Activated CD4-positive, alpha-beta T cell treated with anti-CD3 and anti-CD28 coated beads for 36 hours (primary cell): ENCODE measurements at regions not wholly inside any gene's neighbourhood (a gene's known extent, or its start where the extent isn't known, plus 50 kb on each side); places are given as distances from the start of the nearest gene placed in this dataset.

Experiments used
- ATAC-seq: fragments of 200-7000 bp; cut with Tn5 transposase; one replicate; pipeline ENCODE4 v1.10.0; 2021; ENCODE audit warnings: mild to moderate bottlenecking, moderate library complexity
- CTCF ChIA-PET: fragments of 350-600 bp; sonication (Branson Sonifier 250); formaldehyde crosslinking; loops from one replicate; lab custom pipeline; 2021; ENCODE audit warnings: antibody characterized with exemption; lab: Charles Lee
- POLR2A ChIA-PET: fragments of 350-600 bp; sonication (Branson Sonifier 250); formaldehyde crosslinking; loops from one replicate; lab custom pipeline; 2021; ENCODE audit warnings: antibody characterized with exemption, inconsistent platforms; lab: Charles Lee
- DNase-seq: peaks from one replicate; pipeline ENCODE4 v3.0.0-alpha.2; 2020
- H3K27ac Mint-ChIP-seq: one replicate; pipeline ENCODE4 v1.8.0; 2021; ENCODE audit warnings: mixed read lengths
- H3K27me3 Mint-ChIP-seq: one replicate; pipeline ENCODE4 v1.8.0; 2021; ENCODE audit warnings: mixed read lengths
- H3K36me3 Mint-ChIP-seq: one replicate; pipeline ENCODE4 v1.8.0; 2021; ENCODE audit warnings: low read depth, mixed read lengths
- H3K4me1 Mint-ChIP-seq: one replicate; pipeline ENCODE4 v1.8.0; 2021; ENCODE audit warnings: mixed read lengths
- H3K4me3 Mint-ChIP-seq: one replicate; pipeline ENCODE4 v1.8.0; 2021; ENCODE audit warnings: mild to moderate bottlenecking, moderate library complexity, mixed read lengths
- H3K9me3 Mint-ChIP-seq: one replicate; pipeline ENCODE4 v1.8.0; 2021; ENCODE audit warnings: low read depth, mixed read lengths
- intact Hi-C, 2 experiments: fragments of 100-400 bp; cut with DNase I in 1 of 2; cut with micrococcal nuclease in 1 of 2; formaldehyde crosslinking; loops; one replicate each; pipeline versions ENCODE4 v1.14.2 to v1.15.1; 2022 to 2024; cut with DNase I, micrococcal nuclease

DNA sequence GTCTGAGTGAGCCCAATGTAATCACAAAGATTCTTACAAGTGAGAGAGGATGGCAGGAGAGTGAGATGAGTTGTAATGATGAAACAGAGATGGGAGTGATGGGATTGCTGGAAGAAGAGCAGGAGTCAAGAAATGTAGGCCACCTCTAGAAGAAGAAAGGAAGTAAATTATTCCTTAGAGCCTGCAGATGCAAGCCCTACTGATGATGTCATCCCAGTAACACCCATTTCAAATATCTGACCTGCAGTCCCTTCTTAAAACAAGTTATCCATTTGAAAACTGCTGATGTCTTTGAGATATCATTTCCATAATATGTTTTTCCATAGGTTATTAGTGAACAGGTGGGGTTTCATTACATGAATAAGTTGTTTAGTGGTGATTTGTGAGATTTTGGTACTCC, 888.0 kb upstream of the SLC39A10 start:
- no peaks in the 10 kb centered on the region for H3K4me1 Mint-ChIP-seq
- H3K27ac Mint-ChIP-seq, result no peak overlapping the region
- no peak for ATAC-seq
- peaks cover 4% of the 10 kb centered on the region for H3K27me3 Mint-ChIP-seq
- no peak for DNase-seq
- POLR2A ChIA-PET, result no interaction called here
- H3K9me3 Mint-ChIP-seq, result no peaks in the 10 kb centered on the region
- no peak overlapping the region for H3K4me3 Mint-ChIP-seq
- CTCF ChIA-PET, result no interaction called here
- intact Hi-C loops, result no loop called here
- no peaks in the 10 kb centered on the region for H3K36me3 Mint-ChIP-seq

DNA sequence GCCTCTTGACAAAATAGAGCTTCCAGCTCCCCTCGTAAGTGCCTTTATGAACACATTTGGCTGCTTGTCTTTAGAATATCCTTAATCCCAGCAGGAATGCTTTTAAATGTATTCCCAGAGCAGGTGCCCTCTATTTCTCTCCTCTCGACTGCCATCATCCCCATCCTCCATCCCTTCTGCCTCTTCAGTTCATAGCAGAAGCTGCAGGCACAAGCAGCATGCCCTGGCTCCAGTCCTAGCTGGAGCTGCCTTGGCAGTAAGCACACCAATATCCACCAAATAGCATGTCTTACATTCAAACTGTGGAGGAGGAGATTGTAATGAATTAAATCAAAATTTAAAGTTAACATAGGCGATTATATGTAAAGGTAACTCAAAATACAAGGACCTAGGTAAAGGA, 891.3 kb upstream of the SLC39A10 start:
- intact Hi-C loops, result no loop called here
- POLR2A ChIA-PET, result no interaction called here

DNA sequence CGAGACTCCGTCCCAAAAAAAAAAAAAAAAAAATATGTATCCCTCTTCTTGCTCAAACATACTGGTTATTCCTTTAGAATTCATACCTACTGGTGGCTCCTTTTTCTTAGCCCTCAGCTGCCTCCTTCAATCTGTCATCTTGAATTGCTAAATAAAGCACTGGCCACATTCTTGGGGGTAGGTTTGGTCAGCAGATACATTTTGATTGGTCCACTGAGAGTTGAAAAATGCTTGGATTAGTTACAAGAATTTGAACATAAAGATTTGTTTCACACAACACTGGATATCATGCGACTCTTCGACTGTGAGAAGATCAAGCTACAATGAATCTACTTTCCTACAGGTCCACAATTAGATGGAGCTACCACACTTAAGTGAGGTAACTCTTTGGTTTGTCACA, 906.1 kb upstream of the SLC39A10 start:
- Mint-ChIP-seq H3K9me3 (no peaks in the 10 kb centered on the region), H3K4me3 (no peak overlapping the region), H3K27ac (no peak overlapping the region), H3K36me3 (no peaks in the 10 kb centered on the region), H3K4me1 (no peaks in the 10 kb centered on the region), H3K27me3 (no peaks in the 10 kb centered on the region)
- ATAC-seq, result no peak
- intact Hi-C loops, result no loop called here
- ChIA-PET POLR2A (no interaction called here), CTCF (no interaction called here)
- DNase-seq, result no peak

More for the DNA sequence above, 891.3 kb upstream of the SLC39A10 start:
- no peak overlapping the region for H3K4me3 Mint-ChIP-seq
- no peaks in the 10 kb centered on the region for H3K36me3 Mint-ChIP-seq
- no peak overlapping the region for H3K27ac Mint-ChIP-seq
- no peaks in the 10 kb centered on the region for H3K4me1 Mint-ChIP-seq
- CTCF ChIA-PET, result no interaction called here
- DNase-seq (no peak), ATAC-seq (no peak)
- peaks cover 4% of the 10 kb centered on the region for H3K27me3 Mint-ChIP-seq
- H3K9me3 Mint-ChIP-seq, result no peaks in the 10 kb centered on the region

DNA sequence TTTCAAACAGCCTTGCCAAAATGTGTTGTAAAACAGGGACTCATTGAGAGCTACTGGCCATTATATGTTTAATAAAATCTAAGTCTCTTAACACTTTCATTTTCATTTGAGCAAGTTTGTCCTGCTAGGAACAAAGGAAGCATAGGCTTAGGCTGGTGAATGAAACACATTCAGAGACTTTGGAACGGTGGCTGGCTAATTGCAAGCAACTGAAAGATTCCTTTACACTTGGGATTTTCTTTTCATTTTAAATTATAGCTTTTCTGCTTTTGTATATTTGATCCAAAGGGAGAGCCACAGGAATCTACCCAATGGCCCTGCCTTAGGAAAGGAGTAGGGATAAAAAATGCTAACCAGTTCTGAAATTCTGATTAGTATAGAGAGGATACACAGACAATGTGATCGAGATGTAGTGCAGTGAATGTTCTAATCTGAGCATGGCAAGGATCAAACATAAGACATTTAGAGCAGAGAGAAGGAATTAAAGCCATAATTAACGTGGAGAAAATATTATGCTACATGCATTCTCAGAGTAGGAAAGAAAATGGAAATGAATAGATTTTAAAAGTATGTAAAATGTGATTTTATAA, 911.4 kb upstream of the SLC39A10 start:
- H3K4me1 Mint-ChIP-seq, result no peaks in the 10 kb centered on the region
- peaks cover 2% of the 10 kb centered on the region for H3K27me3 Mint-ChIP-seq
- intact Hi-C loops, result no loop called here
- ChIA-PET POLR2A (no interaction called here), CTCF (no interaction called here)
- ATAC-seq, result no peak
- no peak for DNase-seq
- no peaks in the 10 kb centered on the region for H3K36me3 Mint-ChIP-seq
- H3K9me3 Mint-ChIP-seq, result no peaks in the 10 kb centered on the region
- H3K27ac Mint-ChIP-seq, result no peak overlapping the region
- H3K4me3 Mint-ChIP-seq, result no peak overlapping the region

DNA sequence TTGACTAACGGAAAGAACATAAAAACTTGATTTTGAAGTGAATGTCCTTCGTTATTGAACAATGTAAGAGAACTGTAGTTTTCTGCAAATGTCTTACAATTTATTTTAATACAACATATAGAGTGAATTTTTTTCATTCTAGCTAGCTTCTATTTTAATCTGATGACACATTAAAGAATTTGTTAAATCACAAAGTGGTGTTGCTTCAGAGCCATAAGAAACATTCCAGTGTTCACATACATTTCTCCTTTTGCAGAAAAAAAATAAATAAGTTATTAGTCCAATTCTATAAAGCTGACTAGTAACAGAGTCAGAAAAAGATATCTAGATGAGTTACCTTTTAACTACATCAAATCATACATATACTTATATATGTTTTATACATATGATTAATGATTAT, 914.3 kb upstream of the SLC39A10 start:
- peaks cover 2% of the 10 kb centered on the region for H3K27me3 Mint-ChIP-seq
- ChIA-PET POLR2A (no interaction called here), CTCF (no interaction called here)
- H3K4me1 Mint-ChIP-seq, result no peaks in the 10 kb centered on the region
- intact Hi-C loops, result no loop called here
- no peaks in the 10 kb centered on the region for H3K9me3 Mint-ChIP-seq
- DNase-seq (no peak), ATAC-seq (no peak)
- H3K4me3 Mint-ChIP-seq, result no peak overlapping the region
- no peaks in the 10 kb centered on the region for H3K36me3 Mint-ChIP-seq
- H3K27ac Mint-ChIP-seq, result no peak overlapping the region

DNA sequence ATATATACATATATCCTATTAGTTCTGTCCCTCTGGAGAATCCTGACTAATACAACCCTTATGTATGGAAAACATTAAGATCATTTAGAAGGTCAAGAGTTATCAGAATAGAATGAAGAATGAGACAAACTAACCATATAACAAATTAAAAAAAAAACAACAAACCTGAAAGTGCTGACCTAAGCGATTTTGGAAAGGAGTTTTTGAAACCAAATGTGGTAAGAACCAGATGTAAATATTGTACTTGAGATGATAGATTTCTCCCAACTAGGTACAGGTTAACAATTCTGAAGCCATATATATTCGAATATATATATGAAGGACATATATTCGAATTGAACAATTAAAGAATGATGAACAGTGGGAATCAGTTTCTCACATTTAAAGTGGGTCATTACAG, 917.8 kb upstream of the SLC39A10 start:
- CTCF ChIA-PET, result no interaction called here
- H3K9me3 Mint-ChIP-seq, result no peaks in the 10 kb centered on the region
- H3K27me3 Mint-ChIP-seq, result no peaks in the 10 kb centered on the region
- no peaks in the 10 kb centered on the region for H3K4me1 Mint-ChIP-seq
- H3K4me3 Mint-ChIP-seq, result no peak overlapping the region
- ATAC-seq (no peak), DNase-seq (no peak)
- H3K27ac Mint-ChIP-seq, result no peak overlapping the region
- POLR2A ChIA-PET, result no interaction called here
- intact Hi-C loops, result no loop called here
- no peaks in the 10 kb centered on the region for H3K36me3 Mint-ChIP-seq

DNA sequence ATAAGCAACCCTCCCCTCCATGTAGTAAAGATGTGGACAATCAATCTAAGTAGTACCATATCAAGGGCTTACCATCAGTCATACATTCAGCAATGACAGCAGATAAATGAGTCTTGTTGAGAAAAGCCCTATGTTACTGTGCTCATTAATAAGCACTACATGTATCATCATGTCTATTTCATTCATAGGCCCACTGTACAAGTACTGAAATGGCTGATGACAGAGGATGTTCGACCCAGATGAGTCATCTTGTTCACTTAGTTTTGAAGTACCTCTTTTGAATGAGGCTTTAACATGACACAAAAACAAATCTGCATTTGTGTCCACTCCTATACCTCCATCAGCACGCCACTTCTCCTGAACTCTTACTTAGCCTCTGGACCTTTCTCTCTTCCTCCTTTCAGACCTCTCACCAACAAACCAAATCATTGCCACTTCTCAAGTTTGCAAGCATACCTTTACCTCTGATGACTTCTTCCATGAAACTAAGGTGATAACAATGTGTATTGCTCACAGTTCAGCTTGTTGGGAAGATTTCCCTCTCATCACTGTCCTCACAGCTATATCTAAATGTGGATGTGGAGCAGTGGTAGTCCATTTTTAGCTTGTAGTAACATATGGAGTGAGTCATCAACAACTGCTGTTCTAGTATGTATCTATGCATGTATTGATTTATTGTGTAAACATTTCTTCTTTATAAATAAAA, 921.0 kb upstream of the SLC39A10 start:
- intact Hi-C loops, result no loop called here
- CTCF ChIA-PET, result interaction anchor here (1.1 kb wide), 1 partner anchor 9 kb away, joined by 3 read pairs; no protein-coding TSS in a partner anchor
- Mint-ChIP-seq H3K27ac (no peak overlapping the region), H3K4me1 (no peaks in the 10 kb centered on the region), H3K27me3 (no peaks in the 10 kb centered on the region), H3K9me3 (no peaks in the 10 kb centered on the region), H3K4me3 (no peak overlapping the region), H3K36me3 (no peaks in the 10 kb centered on the region)
- POLR2A ChIA-PET, result no interaction called here
- DNase-seq (no peak), ATAC-seq (no peak)

DNA sequence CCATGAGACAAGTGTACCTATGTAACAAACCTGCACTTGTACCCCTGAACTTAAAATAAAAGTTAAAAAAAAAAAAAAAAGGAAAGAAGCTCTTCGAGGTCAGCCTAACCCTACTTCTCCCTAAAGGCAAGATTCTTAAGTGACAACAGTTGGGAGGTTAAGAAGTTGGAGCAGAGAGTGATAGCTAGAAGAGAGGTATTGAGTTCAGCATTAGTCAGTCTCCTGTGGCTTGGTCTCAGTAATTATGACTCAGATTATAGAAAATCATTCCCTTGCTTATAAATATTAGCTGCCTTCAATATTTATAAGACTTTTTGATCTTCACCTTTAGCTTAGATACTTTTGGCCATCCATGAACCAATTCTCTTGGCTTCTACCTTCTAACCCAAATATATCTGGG, 926.8 kb upstream of the SLC39A10 start:
- CTCF ChIA-PET, result no interaction called here
- Mint-ChIP-seq H3K4me3 (no peak overlapping the region), H3K4me1 (no peaks in the 10 kb centered on the region), H3K9me3 (no peaks in the 10 kb centered on the region), H3K36me3 (no peaks in the 10 kb centered on the region), H3K27ac (no peak overlapping the region), H3K27me3 (no peaks in the 10 kb centered on the region)
- POLR2A ChIA-PET, result no interaction called here
- ATAC-seq (no peak), DNase-seq (no peak)
- intact Hi-C loops, result no loop called here

DNA sequence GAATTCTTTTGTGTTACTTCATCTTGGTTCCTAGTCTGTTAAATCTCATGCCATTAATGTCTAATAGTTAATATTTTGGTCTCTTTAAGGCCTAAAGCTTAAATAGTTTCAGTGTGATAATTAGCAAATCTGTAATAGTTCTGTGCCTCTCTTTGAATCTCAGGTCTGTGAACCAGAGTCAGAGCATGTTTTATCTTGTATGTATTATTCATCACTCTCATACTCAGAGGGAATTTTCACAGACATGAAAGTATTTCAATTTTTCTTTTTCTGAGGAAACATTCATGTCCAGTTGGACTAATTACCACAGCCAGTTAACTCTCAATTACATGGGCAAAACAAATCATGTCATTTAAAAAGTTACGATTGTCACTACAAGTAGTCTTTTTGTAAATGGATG, 931.9 kb upstream of the SLC39A10 start:
- H3K9me3 Mint-ChIP-seq, result no peaks in the 10 kb centered on the region
- no peak for DNase-seq
- H3K27me3 Mint-ChIP-seq, result no peaks in the 10 kb centered on the region
- H3K27ac Mint-ChIP-seq, result no peak overlapping the region
- ChIA-PET CTCF (no interaction called here), POLR2A (no interaction called here)
- ATAC-seq, result no peak
- H3K4me3 Mint-ChIP-seq, result no peak overlapping the region
- no peaks in the 10 kb centered on the region for H3K4me1 Mint-ChIP-seq
- intact Hi-C loops, result no loop called here
- H3K36me3 Mint-ChIP-seq, result no peaks in the 10 kb centered on the region

DNA sequence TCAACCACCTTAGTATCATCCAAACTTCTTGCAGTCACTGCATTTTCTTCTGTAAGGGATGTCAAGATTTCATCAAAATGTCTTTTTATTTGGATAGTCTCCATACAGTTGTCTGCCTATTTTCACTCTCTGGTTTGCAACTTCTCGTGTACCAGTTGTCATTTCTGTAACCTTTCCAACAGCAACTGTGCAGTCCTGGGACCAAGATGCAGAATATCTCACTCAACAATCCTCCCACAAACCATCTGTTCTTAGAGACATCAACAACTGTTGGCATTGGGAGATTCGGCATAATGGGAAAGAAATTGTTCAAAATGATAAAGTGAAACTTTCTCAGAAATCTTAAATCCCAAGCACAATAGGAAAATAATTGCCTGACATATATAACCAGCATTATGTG, 933.6 kb upstream of the SLC39A10 start:
- no peaks in the 10 kb centered on the region for H3K27me3 Mint-ChIP-seq
- no peak overlapping the region for H3K4me3 Mint-ChIP-seq
- no peaks in the 10 kb centered on the region for H3K4me1 Mint-ChIP-seq
- CTCF ChIA-PET, result no interaction called here
- DNase-seq (no peak), ATAC-seq (no peak)
- no peak overlapping the region for H3K27ac Mint-ChIP-seq
- H3K36me3 Mint-ChIP-seq, result no peaks in the 10 kb centered on the region
- intact Hi-C loops, result no loop called here
- no peaks in the 10 kb centered on the region for H3K9me3 Mint-ChIP-seq
- POLR2A ChIA-PET, result no interaction called here

DNA sequence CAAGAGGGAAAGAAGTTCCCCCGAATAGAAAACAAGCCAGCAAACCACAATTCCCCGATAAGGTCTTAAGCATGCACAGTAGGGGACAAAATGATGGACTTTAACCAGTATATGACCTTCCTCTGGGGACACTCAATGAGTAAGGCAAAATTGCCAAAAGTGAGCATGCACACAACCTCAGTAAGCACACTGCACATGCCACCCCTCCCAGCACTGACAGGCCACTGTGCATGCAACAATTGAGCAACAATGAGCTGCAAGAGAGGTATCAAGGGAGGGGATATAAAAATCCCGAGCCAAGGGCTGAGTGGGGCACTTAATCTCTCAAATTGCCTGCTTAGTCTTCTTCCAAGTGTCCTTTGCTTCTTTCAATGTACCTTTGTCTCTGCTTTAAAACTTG, 935.8 kb upstream of the SLC39A10 start:
- Mint-ChIP-seq H3K27ac (no peak overlapping the region), H3K4me1 (no peaks in the 10 kb centered on the region), H3K9me3 (no peaks in the 10 kb centered on the region), H3K27me3 (no peaks in the 10 kb centered on the region), H3K4me3 (no peak overlapping the region), H3K36me3 (no peaks in the 10 kb centered on the region)
- DNase-seq, result no peak
- no peak for ATAC-seq
- CTCF ChIA-PET, result no interaction called here
- POLR2A ChIA-PET, result no interaction called here
- intact Hi-C loops, result no loop called here

DNA sequence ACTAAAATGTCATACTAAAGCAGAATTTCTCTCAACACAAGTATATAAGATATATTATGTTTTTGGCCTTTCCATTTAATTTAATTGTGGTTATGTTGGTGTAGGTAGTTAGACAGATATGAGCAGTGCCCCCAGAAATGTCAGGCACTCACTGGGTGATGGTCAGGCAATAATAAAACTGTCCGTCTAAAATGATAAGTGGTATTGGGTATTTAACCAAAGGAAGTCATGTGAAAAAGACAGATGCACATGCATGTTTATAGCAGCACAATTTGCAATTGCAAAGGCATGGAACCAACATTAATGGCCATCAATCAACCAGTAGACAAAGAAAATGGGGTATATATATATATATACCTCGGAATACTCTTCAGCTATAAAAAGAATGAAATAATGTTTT, 936.6 kb upstream of the SLC39A10 start:
- no peaks in the 10 kb centered on the region for H3K4me1 Mint-ChIP-seq
- H3K27ac Mint-ChIP-seq, result no peak overlapping the region
- no peaks in the 10 kb centered on the region for H3K9me3 Mint-ChIP-seq
- DNase-seq (no peak), ATAC-seq (no peak)
- CTCF ChIA-PET, result no interaction called here
- no peaks in the 10 kb centered on the region for H3K36me3 Mint-ChIP-seq
- intact Hi-C loops, result no loop called here
- H3K4me3 Mint-ChIP-seq, result no peak overlapping the region
- no peaks in the 10 kb centered on the region for H3K27me3 Mint-ChIP-seq
- POLR2A ChIA-PET, result no interaction called here
